Gastroesophageal sphincter (tissue), 4 donors: ENCODE measurements at regions not wholly inside any gene's neighbourhood (a gene's known extent, or its start where the extent isn't known, plus 50 kb on each side); places are given as distances from the start of the nearest gene placed in this dataset.

Source experiments
- ATAC-seq: fragments of 150-250 bp; one replicate; pipeline ENCODE4 v1.9.1; 2016; ENCODE audit warnings: mild to moderate bottlenecking, moderate library complexity
- H3K27ac ChIP-seq, 4 donors: fragments of 200-600 bp; sonication (generic) in 3 of 4; 1 replicate in 3 of 4; 2 replicates in 1 of 4; pipeline ENCODE4 v1.5.1; 2016 to 2019
- H3K27me3 ChIP-seq: fragments of 200-600 bp; sonication (generic); one replicate; pipeline ENCODE4 v1.5.1; 2019
- H3K36me3 ChIP-seq, 2 donors: fragments of 200-600 bp; sonication (generic); one replicate each; pipeline ENCODE4 v1.5.1; 2019; ENCODE audit warnings: control low read depth in 1 of 2
- H3K4me1 ChIP-seq, 3 donors: fragments of 200-600 bp; sonication (generic); 1 replicate in 2 of 3; 2 replicates in 1 of 3; pipeline ENCODE4 v1.5.1; 2016 to 2019; ENCODE audit warnings: control low read depth in 2 of 3
- H3K4me3 ChIP-seq, 2 donors: fragments of 200-600 bp; sonication (generic); one replicate each; pipeline ENCODE4 v1.5.1; 2019; ENCODE audit warnings: mild to moderate bottlenecking in 1 of 2, moderate library complexity in 1 of 2
- H3K9me3 ChIP-seq, 3 donors: fragments of 200-600 bp; sonication (generic); one replicate each; pipeline ENCODE4 v1.5.1; 2017 to 2019; ENCODE audit warnings: control low read depth in 2 of 3
- CTCF ChIP-seq, 4 experiments: fragments of 200-600 bp in 2 of 4; fragments of 450-650 bp in 2 of 4; sonication (generic) in 1 of 4; IDR thresholded peaks; one replicate each; pipeline ENCODE4 v1.5.1; 2017 to 2019; ENCODE audit warnings: antibody characterized with exemption in 4 of 4, mild to moderate bottlenecking in 2 of 4, moderate library complexity in 2 of 4
- EP300 ChIP-seq: sonication (generic); formaldehyde crosslinking; IDR thresholded peaks from one replicate; pipeline ENCODE4 v1.6.1; 2017; ENCODE audit warnings: antibody characterized with exemption, mild to moderate bottlenecking
- POLR2A ChIP-seq, 2 donors: fragments of 450-650 bp; IDR thresholded peaks; one replicate each; pipeline ENCODE4 v1.6.1; 2017; ENCODE audit warnings: antibody characterized with exemption in 2 of 2, mild to moderate bottlenecking in 2 of 2, moderate library complexity in 1 of 2
- POLR2AphosphoS5 ChIP-seq: sonication (generic); formaldehyde crosslinking; IDR thresholded peaks from one replicate; pipeline ENCODE4 v1.6.1; 2017; ENCODE audit warnings: antibody characterized with exemption
- WGBS, 2 donors: methylation state at CpG; one replicate each; pipeline ENCODE4 v1.1.5; 2018; ENCODE audit warnings: low coverage in 1 of 2; 5-methylcytosine and 5-hydroxymethylcytosine counted together

GRCh38 chr2:56011624-56012023 lies 88.0 kb upstream of the EFEMP1 start:
- ATAC-seq = no peak

GRCh38 chr2:56012221-56012765 lies 88.7 kb upstream of the EFEMP1 start:
- TF ChIP-seq EP300 = no peak
- no peak overlapping the region for H3K4me3 ChIP-seq
- ATAC-seq = no peak
- no peaks in the 10 kb centered on the region for H3K36me3 ChIP-seq
- H3K4me1 ChIP-seq = peaks cover 0 to 13% (median 0%) of the 10 kb centered on the region in 3 donors
- no peak overlapping the region for H3K27ac ChIP-seq
- no peaks in the 10 kb centered on the region for H3K9me3 ChIP-seq
- 33 to 53% methylated on average over 1 of the region's 1 CpG for WGBS, 2 donors
- peaks cover 7% of the 10 kb centered on the region for H3K27me3 ChIP-seq

More at GRCh38 chr2:56011624-56012023, 88.0 kb upstream of the EFEMP1 start:
- H3K27ac ChIP-seq = no peak overlapping the region
- H3K4me1 ChIP-seq = peaks cover 0 to 13% (median 0%) of the 10 kb centered on the region in 3 donors
- no peak for TF ChIP-seq EP300
- TF ChIP-seq POLR2A (IDR thresholded peaks at IDR 0.05) = no peak
- no peak for TF ChIP-seq POLR2AphosphoS5
- no peaks in the 10 kb centered on the region for H3K36me3 ChIP-seq
- H3K27me3 ChIP-seq = peaks cover 7% of the 10 kb centered on the region
- no peak overlapping the region for H3K4me3 ChIP-seq
- H3K9me3 ChIP-seq = no peaks in the 10 kb centered on the region
- WGBS, 2 donors = 82 to 85% methylated on average over 3 to 4 of the region's 4 CpGs

GRCh38 chr2:56013475-56013874 lies 89.9 kb upstream of the EFEMP1 start:
- TF ChIP-seq EP300 = no peak
- no peak for TF ChIP-seq POLR2AphosphoS5
- no peak for TF ChIP-seq CTCF (IDR thresholded peaks at IDR 0.05)
- no peak for TF ChIP-seq POLR2A (IDR thresholded peaks at IDR 0.05)
- H3K27ac ChIP-seq = no peak overlapping the region
- ATAC-seq = no peak
- H3K4me3 ChIP-seq = no peak overlapping the region
- peaks cover 0 to 12% (median 0%) of the 10 kb centered on the region in 3 donors for H3K4me1 ChIP-seq
- H3K27me3 ChIP-seq = peaks cover 12% of the 10 kb centered on the region
- no peaks in the 10 kb centered on the region for H3K36me3 ChIP-seq
- H3K9me3 ChIP-seq = no peaks in the 10 kb centered on the region

- WGBS, 2 donors = 66 to 73% methylated on average over 8 of the region's 8 CpGs
These were observed 90.6 kb upstream of the EFEMP1 start for GRCh38 chr2:56014046-56014730.

GRCh38 chr2:56015711-56016115 lies 92.1 kb upstream of the EFEMP1 start:
- TF ChIP-seq CTCF (IDR thresholded peaks at IDR 0.05) (no peak), POLR2AphosphoS5 (no peak), EP300 (no peak), POLR2A (IDR thresholded peaks at IDR 0.05) (no peak)
- H3K9me3 ChIP-seq = no peaks in the 10 kb centered on the region
- ATAC-seq = no peak
- WGBS, 2 donors = 14 to 50% methylated on average over 2 to 4 of the region's 4 CpGs
- peaks cover 5% of the 10 kb centered on the region for H3K27me3 ChIP-seq
- H3K27ac ChIP-seq = no peak overlapping the region
- H3K4me1 ChIP-seq = no peaks in the 10 kb centered on the region
- H3K36me3 ChIP-seq = no peaks in the 10 kb centered on the region
- no peak overlapping the region for H3K4me3 ChIP-seq

More at GRCh38 chr2:56014046-56014730, 90.6 kb upstream of the EFEMP1 start:
- Histone ChIP-seq H3K9me3 (no peaks in the 10 kb centered on the region), H3K27me3 (peaks cover 6% of the 10 kb centered on the region), H3K27ac (no peak overlapping the region), H3K36me3 (no peaks in the 10 kb centered on the region), H3K4me1 (peaks cover 0 to 5% (median 0%) of the 10 kb centered on the region in 3 donors), H3K4me3 (no peak overlapping the region)
- TF ChIP-seq POLR2AphosphoS5 (no peak), POLR2A (IDR thresholded peaks at IDR 0.05) (no peak), EP300 (no peak), CTCF (IDR thresholded peaks at IDR 0.05) (no peak)
- no peak for ATAC-seq

- Histone ChIP-seq H3K9me3 (no peaks in the 10 kb centered on the region), H3K27ac (no peak overlapping the region), H3K27me3 (peaks cover 5% of the 10 kb centered on the region), H3K36me3 (no peaks in the 10 kb centered on the region), H3K4me1 (no peaks in the 10 kb centered on the region), H3K4me3 (no peak overlapping the region)
- ATAC-seq = no peak
- no peak for TF ChIP-seq EP300
- TF ChIP-seq CTCF (IDR thresholded peaks at IDR 0.05) = no peak
- TF ChIP-seq POLR2AphosphoS5 = no peak
- TF ChIP-seq POLR2A (IDR thresholded peaks at IDR 0.05) = no peak
These were observed 94.2 kb upstream of the EFEMP1 start for GRCh38 chr2:56017784-56018183.
